ENCODE measurements at regions not wholly inside any gene's neighbourhood (a gene's known extent, or its start where the extent isn't known, plus 50 kb on each side); places are given as distances from the start of the nearest gene placed in this dataset.
A peak's percentile ranks its signal among the peaks of the same experiment; 100 is the strongest.

DNA sequence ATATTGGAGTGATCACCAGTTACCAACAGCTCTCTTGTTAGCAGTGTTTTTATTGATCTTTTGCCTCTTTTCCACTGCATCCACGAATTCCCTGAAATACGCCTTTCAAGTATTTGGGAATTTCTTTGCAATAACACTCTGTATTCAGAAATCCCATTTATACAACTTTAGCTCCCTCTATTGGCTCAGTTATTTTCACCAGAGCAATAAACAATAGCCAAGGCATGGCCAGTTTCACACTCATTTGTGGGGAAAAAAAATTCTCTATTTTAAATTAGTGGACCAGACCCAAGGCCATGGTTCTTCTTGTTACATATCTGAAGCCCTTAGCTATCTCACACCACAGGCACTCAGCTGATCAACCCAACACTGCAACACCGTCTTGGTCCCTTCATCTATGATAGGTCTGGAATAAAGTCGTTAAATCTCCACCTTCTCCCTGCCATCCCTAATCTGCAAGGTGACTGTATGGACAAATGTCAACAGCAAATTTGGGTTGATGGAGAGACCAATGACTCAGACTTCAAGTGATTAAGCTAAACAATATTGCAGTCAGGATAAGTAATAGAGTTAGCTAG, 92.4 kb upstream of the TMEM260 start:
- TF ChIP-seq CTCF (IDR thresholded peaks at IDR 0.05) (peak; percentile 51), ZFX (IDR thresholded peaks at IDR 0.05; ENCODE audit: borderline replicate concordance) (no peak)
